HG03108 (cell line): ENCODE measurements at regions not wholly inside any gene's neighbourhood (a gene's known extent, or its start where the extent isn't known, plus 50 kb on each side); places are given as distances from the start of the nearest gene placed in this dataset.
"Not testable (repeated sequence)": the region's sequence is repeated elsewhere in the genome, so short reads cannot be mapped to it uniquely, and the experiment has no call there.

ENCODE experiments used
- ATAC-seq: cut with Tn5 transposase; IDR thresholded peaks from one replicate; pipeline ENCODE4 v1.9.1; 2021; ENCODE audit warnings: moderate library complexity; ENCODE audit not compliant: unreplicated experiment

GRCh38 chr12:102669056-102669455, 188.7 kb upstream of the IGF1 start:
- no peak for ATAC-seq

DNA sequence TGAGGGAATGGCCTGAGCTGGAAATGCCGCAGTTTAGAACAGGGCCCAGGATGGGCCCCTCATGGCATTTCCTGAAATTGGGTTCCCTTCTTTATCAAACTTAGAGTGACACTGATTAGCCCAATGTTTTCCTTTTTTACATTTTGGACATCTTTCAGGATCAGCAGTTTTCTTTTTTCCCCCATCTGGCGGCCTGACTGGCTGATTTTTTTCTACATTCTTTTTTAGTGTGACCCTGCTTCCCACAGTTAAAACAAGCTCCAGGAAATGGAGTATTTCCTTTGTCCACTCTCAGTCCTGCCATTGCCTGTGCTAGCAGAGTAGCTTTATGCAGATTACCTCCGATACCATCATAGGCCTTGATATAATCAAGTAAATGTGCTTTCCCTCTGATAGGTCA, 185.8 kb upstream of the IGF1 start:
- ATAC-seq: not testable (repeated sequence)

DNA sequence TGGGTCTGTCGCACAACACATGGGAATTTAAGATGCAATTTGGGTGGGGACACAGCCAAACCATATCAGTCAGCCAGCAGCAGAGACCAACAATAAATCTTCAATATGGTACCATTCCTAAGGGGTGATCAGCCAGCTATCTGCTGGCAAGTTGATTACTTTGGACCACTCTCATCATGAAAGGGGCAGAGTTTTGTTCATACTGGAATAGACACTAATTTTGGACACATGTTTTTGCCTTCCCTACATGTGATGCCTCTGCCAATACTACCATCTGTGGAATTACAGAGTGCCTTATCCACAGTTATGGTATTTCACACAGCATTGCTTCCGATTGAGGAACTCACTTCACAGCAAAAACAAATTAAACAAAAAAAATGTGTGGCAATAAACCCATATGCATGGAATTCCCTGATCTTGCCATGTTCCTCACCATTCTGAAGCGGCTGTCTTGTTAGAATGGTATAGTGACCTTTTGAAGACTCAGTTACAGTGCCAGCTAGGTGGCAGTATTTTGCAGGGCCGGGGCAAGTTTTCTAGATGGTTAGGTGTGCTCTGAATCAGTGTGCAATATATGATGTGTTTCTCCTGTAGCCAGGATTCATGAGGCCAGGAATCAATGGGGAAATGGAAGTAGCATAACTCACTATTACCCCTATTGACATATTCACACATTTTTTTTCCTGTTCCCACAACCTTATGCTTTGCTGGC, 179.0 kb upstream of the IGF1 start:
- ATAC-seq: no peak

GRCh38 chr12:102653406-102653805, 173.0 kb upstream of the IGF1 start:
- ATAC-seq: no peak

GRCh38 chr12:102652645-102653313, 172.4 kb upstream of the IGF1 start:
- ATAC-seq: no peak

DNA sequence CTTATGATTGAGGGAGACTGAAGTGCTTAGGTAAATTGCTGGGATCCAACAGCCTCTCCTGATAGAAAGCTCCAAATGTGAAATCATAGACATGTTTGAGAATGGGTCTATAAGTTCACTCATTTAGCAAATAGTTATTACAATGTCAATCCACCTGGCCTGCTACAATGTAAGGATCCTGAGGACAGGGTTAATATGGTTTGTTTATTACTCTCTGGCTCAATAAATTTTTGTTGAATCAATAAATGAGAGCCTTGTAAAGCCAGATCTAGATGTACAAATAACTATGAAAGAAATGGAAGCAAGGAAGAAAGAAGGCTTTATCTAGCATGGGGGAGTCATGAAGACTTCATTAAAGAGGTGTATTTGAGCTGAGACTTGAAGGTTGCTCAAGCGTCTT, 165.6 kb upstream of the IGF1 start:
- ATAC-seq: no peak

DNA sequence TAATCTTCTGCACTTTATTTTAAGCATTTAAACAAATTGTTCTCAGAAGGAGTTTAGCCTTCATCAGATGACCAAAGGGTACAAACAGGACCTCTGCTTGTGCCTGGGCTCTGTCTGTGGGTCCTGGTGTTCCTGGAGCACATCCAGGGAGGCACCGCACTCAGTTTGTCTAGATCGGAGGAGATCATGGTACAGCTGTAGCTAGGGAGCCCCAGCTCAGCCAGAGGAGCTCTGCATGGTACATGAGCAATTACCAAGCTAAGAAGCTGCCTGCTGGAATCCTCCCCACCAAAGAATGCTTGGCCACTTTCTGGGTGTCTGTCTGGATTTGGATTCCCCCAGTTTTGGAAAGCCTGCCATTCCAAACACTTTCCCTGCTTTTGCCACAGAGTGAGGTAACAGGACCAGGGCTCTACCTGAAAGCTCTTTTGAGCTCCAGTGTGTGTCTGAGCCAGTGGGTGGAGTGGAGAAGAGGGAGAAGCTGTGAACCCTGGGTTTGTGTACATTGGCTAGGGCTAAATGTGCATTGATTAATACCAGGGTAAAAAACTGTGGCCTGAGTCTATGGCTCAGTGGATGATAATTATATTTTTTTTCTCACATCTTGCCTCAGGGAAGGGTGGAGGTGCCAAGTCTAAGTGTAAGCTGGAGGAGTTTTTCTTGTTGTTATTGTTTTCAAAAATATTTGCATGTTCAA, 163.7 kb upstream of the IGF1 start:
- ATAC-seq: no peak

DNA sequence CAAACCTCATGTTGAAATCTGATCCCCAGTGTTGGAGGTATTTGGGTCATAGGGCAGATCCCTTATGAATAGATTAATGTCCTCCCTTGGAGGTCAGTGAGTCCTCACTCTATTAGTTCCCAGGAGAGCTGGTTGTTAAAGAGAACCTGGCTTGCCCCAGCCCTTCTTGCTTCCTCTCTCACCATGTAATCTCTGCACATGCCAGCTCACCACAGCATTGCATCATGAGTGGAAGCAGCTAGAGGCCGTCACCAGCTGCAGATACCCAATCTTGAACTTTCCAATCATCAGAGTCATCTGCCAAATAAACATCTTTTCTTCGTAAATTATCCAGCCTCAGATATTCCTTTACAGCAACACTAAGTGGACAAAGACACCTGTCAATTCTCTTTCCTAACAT, 161.8 kb upstream of the IGF1 start:
- no peak for ATAC-seq

DNA sequence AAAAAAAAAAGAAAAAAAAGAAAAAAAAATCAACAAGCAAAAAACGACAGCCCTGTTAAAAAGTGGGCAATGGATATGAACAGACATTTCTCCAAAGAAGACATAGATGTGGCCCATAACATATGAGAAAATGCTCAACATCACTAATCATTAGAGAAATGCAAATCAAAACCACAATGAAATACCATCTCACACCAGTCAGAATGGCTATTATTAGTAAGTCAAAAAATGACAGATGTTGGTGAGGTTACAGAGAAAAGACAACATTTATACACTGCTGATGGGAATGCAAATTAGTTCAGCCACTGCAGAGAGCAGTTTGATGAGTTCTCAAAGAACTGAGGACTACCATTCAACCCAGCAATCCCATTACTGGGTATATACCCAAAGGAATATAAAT, 160.3 kb upstream of the IGF1 start:
- not testable (repeated sequence) for ATAC-seq

DNA sequence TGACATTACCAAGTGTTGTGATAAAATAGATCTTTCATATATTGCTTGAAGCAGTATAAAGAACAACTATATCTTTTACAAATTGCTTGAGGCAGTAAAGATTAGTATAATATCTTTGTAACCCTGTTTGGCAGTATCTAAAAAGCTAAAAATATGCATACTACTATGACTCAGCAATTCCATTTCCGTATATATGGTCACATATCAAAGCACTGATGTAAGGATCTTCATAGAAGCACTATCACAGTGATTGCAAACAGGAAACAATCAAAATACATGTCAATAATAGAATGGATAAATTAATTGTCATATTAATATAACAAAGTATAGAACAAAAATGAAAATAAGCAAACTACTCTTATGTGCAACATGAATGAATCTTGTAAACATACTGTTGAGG, 158.4 kb upstream of the IGF1 start:
- ATAC-seq: no peak

GRCh38 chr12:102633981-102634605, 153.7 kb upstream of the IGF1 start:
- ATAC-seq: no peak

- no peak for ATAC-seq
Observed at GRCh38 chr12:102631274-102631673, 150.9 kb upstream of the IGF1 start.

DNA sequence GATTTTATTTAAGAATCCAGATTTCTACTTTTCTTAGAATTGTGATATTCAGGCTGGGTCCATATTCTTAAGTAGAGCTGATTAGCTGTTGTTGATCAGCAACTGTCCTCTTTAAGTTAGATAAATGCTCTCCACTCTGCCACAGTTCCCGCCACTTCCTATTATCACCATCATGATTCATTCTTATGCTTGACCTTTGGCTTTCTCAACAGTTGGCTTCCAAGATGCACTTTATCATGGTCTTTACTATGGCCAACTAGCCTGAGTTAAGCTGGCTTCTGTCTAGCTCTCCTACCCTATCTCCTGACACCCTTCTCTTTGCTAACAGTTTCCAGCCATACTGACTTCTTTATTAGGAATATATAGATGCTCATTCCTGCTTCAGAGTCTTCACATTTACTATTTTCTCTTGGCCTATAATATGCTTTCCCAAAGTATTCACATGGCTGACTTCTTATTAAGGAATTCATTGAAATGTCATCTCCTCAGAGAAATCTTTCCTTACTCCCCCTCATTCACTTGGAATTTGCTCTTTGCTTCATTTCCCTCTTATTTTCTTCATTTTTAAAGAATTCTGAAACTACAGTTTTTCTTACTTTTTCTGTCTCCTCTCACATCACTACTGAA, 149.0 kb upstream of the IGF1 start:
- no peak for ATAC-seq

- ATAC-seq: no peak
Observed at GRCh38 chr12:102625819-102626218, 145.5 kb upstream of the IGF1 start.

- ATAC-seq: no peak
Observed at GRCh38 chr12:102622618-102623017, 142.3 kb upstream of the IGF1 start.

GRCh38 chr12:102618197-102618877, 138.0 kb upstream of the IGF1 start:
- no peak for ATAC-seq

GRCh38 chr12:102616692-102617091, 136.3 kb upstream of the IGF1 start:
- ATAC-seq: no peak

DNA sequence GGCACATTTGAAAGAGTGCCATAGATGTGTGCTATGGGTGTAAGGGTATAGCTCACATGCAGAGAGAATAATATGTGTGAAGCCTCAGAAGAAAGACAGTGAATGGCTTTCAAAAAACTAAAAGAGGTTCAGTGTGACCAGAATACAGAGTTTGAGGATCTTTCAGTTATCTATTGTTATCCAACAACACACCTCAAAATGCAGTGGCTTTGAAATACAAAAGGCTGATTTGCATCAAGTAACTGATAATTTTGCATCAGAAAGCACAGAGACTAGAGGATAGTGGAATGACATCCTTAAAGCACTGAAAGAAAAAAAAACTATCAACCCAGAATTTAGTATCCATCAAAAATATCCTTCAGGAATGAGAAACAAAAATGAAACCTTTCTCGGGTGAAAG, 131.6 kb upstream of the IGF1 start:
- ATAC-seq: no peak

DNA sequence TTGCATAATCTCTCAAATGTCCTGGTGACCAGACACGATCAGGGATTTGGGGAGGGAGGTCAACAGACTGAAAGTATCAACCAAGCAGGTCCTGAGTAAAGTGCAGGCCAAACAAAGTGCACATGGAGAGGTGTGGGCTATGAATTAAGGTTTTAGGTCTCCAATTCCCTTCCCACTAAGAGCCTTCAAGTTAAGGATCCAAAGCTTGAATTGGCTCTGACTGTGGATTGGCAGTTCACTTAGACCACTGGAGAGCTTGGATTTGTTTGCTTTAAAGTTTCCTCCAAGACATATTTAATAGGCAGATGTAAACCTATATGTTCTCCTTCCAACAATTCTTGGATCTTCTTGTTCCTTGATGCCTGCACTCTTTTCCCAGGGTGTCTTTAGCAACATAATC, 129.6 kb upstream of the IGF1 start:
- ATAC-seq: no peak

DNA sequence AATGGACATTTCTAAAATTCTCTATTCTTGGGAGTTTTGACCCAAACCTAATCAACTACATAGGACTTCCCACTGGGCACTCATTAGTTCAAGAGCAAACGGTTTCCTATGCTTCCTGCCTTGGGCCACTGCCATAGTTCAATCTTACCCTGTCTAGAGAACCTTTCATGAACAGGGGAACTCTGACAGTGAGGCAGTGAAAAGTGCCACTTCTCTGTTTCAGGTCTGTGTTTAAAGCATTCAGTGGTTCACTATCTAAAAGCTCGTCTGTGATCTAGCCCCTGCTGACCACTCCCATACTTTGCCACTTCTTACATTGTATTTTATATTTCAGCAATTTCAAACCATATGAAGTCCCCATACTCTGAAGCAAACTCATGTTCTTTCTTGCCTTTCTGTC, 122.7 kb upstream of the IGF1 start:
- no peak for ATAC-seq

DNA sequence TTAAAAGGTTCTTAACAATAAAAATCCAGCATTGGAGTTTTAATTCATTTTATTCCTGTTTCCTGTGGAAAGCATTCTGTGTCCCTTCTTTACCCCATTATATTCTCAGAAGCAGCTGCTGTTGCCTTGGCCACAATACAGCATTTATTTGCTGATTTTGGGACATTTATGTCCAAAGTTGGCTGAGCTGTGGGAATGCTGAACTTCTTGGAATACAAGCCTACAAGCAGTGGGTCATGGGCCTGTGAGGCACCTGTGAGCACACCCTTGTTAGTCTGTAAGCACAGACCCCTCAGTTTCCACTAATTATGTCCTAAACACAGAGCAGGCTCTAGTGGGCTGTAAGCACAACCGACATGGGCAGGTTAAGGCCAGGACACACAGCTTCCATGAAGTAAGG, 122.2 kb upstream of the IGF1 start:
- ATAC-seq: no peak
